Liver (tissue), 8 donors: ENCODE measurements at regions not wholly inside any gene's neighbourhood (a gene's known extent, or its start where the extent isn't known, plus 50 kb on each side); places are given as distances from the start of the nearest gene placed in this dataset.

Source experiments
- DNase-seq: peaks from one replicate; pipeline ENCODE4 v3.0.0-alpha.2; 2017; ENCODE audit warnings: low spot score
- H3K27ac ChIP-seq, 2 donors: one replicate each; pipeline ENCODE4 v1.7.0; 2013; ENCODE audit warnings: inconsistent platforms in 2 of 2, low read length in 2 of 2, control low read depth in 1 of 2, low read depth in 1 of 2, mild to moderate bottlenecking in 1 of 2
- H3K27me3 ChIP-seq, 4 donors: one replicate each; pipeline versions ENCODE4 v1.6.1 to v1.7.0; 2013; ENCODE audit warnings: low read length in 3 of 4, inconsistent platforms in 1 of 4, mild to moderate bottlenecking in 1 of 4, moderate library complexity in 1 of 4; ENCODE audit not compliant: control insufficient read depth in 4 of 4, insufficient read depth in 4 of 4
- H3K36me3 ChIP-seq, 4 donors: one replicate each; pipeline versions ENCODE4 v1.6.1 to v1.7.0; 2013; ENCODE audit warnings: low read length in 3 of 4, mild to moderate bottlenecking in 3 of 4, low read depth in 1 of 4, moderate library complexity in 1 of 4; ENCODE audit not compliant: control insufficient read depth in 4 of 4, insufficient read depth in 3 of 4
- H3K4me1 ChIP-seq, 4 donors: one replicate each; pipeline versions ENCODE4 v1.6.1 to v1.7.0; 2013; ENCODE audit warnings: low read length in 3 of 4, mild to moderate bottlenecking in 3 of 4, moderate library complexity in 1 of 4; ENCODE audit not compliant: control insufficient read depth in 4 of 4, insufficient read depth in 4 of 4
- H3K4me3 ChIP-seq, 3 donors: one replicate each; pipeline versions ENCODE4 v1.6.1 to v1.7.0; 2013; ENCODE audit warnings: low read length in 3 of 3, control low read depth in 1 of 3, low read depth in 1 of 3, mild to moderate bottlenecking in 1 of 3
- H3K9ac ChIP-seq, 2 donors: one replicate each; pipeline ENCODE4 v1.7.0; 2013; ENCODE audit warnings: low read length in 2 of 2, mild to moderate bottlenecking in 2 of 2, moderate library complexity in 2 of 2, control low read depth in 1 of 2, low read depth in 1 of 2
- H3K9me3 ChIP-seq, 4 donors: one replicate each; pipeline versions ENCODE4 v1.6.1 to v1.7.0; 2013; ENCODE audit warnings: low read length in 3 of 4; ENCODE audit not compliant: control insufficient read depth in 4 of 4
- ATF3 ChIP-seq: IDR thresholded peaks from 2 replicates; pipeline ENCODE4 v1.6.1; 2016; ENCODE audit warnings: antibody characterized with exemption
- CTCF ChIP-seq: fragments of 150-350 bp; IDR thresholded peaks from 2 replicates; pipeline ENCODE4 v1.5.1; 2017; ENCODE audit warnings: improper control_type of control experiment, low read depth, low read length; ENCODE audit not compliant: missing input control
- EGR1 ChIP-seq, 2 donors: IDR thresholded peaks; 2 replicates each; pipeline ENCODE4 v1.6.1; 2016 to 2018; ENCODE audit warnings: antibody characterized with exemption in 2 of 2, low read depth in 2 of 2
- FOXA1 ChIP-seq: IDR thresholded peaks from 2 replicates; pipeline ENCODE4 v1.6.1; 2016; ENCODE audit warnings: antibody characterized with exemption
- FOXA2 ChIP-seq: IDR thresholded peaks from 2 replicates; pipeline ENCODE4 v1.6.1; 2016; ENCODE audit warnings: antibody characterized with exemption
- GABPA ChIP-seq, 2 donors: IDR thresholded peaks in 1 of 2; conservative IDR thresholded peaks in 1 of 2; 2 replicates each; pipeline ENCODE4 v1.6.1; 2016; ENCODE audit warnings: antibody characterized with exemption in 2 of 2, mild to moderate bottlenecking in 1 of 2, moderate library complexity in 1 of 2
- HNF4A ChIP-seq, 2 donors: conservative IDR thresholded peaks; 2 replicates each; pipeline ENCODE4 v1.6.1; 2016; ENCODE audit warnings: antibody characterized with exemption in 2 of 2, mild to moderate bottlenecking in 2 of 2
- HNF4G ChIP-seq: IDR thresholded peaks from 2 replicates; pipeline ENCODE4 v1.6.1; 2016; ENCODE audit warnings: antibody characterized with exemption
- JUND ChIP-seq, 2 donors: IDR thresholded peaks; 2 replicates each; pipeline ENCODE4 v1.6.1; 2016; ENCODE audit warnings: antibody characterized with exemption in 2 of 2
- MAX ChIP-seq: IDR thresholded peaks from 2 replicates; pipeline ENCODE4 v1.6.1; 2016; ENCODE audit warnings: antibody characterized with exemption
- NR2F2 ChIP-seq: IDR thresholded peaks from 2 replicates; pipeline ENCODE4 v1.6.1; 2016; ENCODE audit warnings: antibody characterized with exemption
- RAD21 ChIP-seq, 2 donors: IDR thresholded peaks; 2 replicates each; pipeline ENCODE4 v1.6.1; 2016; ENCODE audit warnings: antibody characterized with exemption in 2 of 2, mild to moderate bottlenecking in 2 of 2
- REST ChIP-seq: IDR thresholded peaks from 2 replicates; pipeline ENCODE4 v1.6.1; 2016; ENCODE audit warnings: antibody characterized with exemption, mild to moderate bottlenecking
- RXRA ChIP-seq, 2 donors: IDR thresholded peaks; 2 replicates each; pipeline ENCODE4 v1.6.1; 2017 to 2018; ENCODE audit warnings: antibody characterized with exemption in 2 of 2, mild to moderate bottlenecking in 1 of 2
- SP1 ChIP-seq: IDR thresholded peaks from 2 replicates; pipeline ENCODE4 v1.6.1; 2018; ENCODE audit warnings: antibody characterized with exemption, mild to moderate bottlenecking
- TAF1 ChIP-seq: conservative IDR thresholded peaks from 2 replicates; pipeline ENCODE4 v1.6.1; 2016; ENCODE audit warnings: antibody characterized with exemption, mild to moderate bottlenecking
- YY1 ChIP-seq: IDR thresholded peaks from 2 replicates; pipeline ENCODE4 v1.6.1; 2016; ENCODE audit warnings: antibody characterized with exemption, mild to moderate bottlenecking
- ZBTB33 ChIP-seq: IDR thresholded peaks from 2 replicates; pipeline ENCODE4 v1.6.1; 2016; ENCODE audit warnings: antibody characterized with exemption
- WGBS: extraction: QIAGEN DNeasy Blood & Tissue Kit; methylation state at CpG from one replicate; pipeline ENCODE4 v1.1.7; 2013; 5-methylcytosine and 5-hydroxymethylcytosine counted together
- donor health status: healthy.
- donor health status: healthy.
- donor health status: healthy.
- donor health status: healthy.
- donor health status: healthy.

GRCh38 chr5:175772747-175773533 lies 98.4 kb upstream of the CPLX2 start:
- Histone ChIP-seq H3K4me3 (no peak overlapping the region), H3K27me3 (peaks cover 0 to 4% (median 3%) of the 10 kb centered on the region in 4 donors), H3K9me3 (peaks cover 0 to under 1% (median 0%) of the 10 kb centered on the region in 4 donors), H3K27ac (no peak overlapping the region), H3K4me1 (no peaks in the 10 kb centered on the region), H3K9ac (no peak overlapping the region), H3K36me3 (no peaks in the 10 kb centered on the region)
- no peak for DNase-seq
- 11% methylated on average over 50 of the region's 50 CpGs for WGBS
- TF ChIP-seq JUND (IDR thresholded peaks at IDR 0.05), result no peak
- TF ChIP-seq YY1, result no peak
- no peak for TF ChIP-seq HNF4G
- TF ChIP-seq ATF3, result no peak
- TF ChIP-seq FOXA2, result no peak
- no peak for TF ChIP-seq RXRA (IDR thresholded peaks at IDR 0.05)
- TF ChIP-seq NR2F2, result no peak
- no peak for TF ChIP-seq REST
- TF ChIP-seq EGR1 (IDR thresholded peaks at IDR 0.05; ENCODE audit: low read depth in 2 of 2), result no peak
- no peak for TF ChIP-seq ZBTB33
- no peak for TF ChIP-seq MAX
- TF ChIP-seq FOXA1, result no peak
- no peak for TF ChIP-seq CTCF
- no peak for TF ChIP-seq SP1
- TF ChIP-seq HNF4A (conservative IDR thresholded peaks at IDR 0.05), result no peak
- TF ChIP-seq GABPA (IDR thresholded peaks at IDR 0.05 in 1 of 2, conservative IDR thresholded peaks at IDR 0.05 in 1 of 2), result no peak
- TF ChIP-seq RAD21 (IDR thresholded peaks at IDR 0.05), result no peak
- no peak for TF ChIP-seq TAF1
